ENCODE measurements at regions not wholly inside any gene's neighbourhood (a gene's known extent, or its start where the extent isn't known, plus 50 kb on each side); places are given as distances from the start of the nearest gene placed in this dataset.
"Not testable (repeated sequence)": the region's sequence is repeated elsewhere in the genome, so short reads cannot be mapped to it uniquely, and the experiment has no call there.

DNA sequence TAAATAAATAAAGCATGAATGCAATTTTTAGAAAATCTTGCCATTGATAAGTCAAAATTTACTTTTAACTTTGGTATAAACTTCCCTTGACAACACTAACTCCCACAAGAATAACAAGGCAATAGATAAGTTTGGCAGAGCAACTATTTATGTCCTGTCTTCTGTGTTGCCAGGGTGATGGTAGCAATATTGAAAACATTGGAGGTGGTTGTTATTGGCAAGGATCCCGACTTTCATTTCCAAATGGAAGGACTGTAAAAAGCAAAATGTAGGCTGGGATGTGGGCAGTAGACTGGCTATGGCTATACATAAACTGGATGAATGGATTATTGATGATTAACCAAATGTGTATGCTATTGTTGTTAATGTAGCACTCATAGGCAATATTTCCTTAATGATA, 134.9 kb upstream of the CACNA2D1 start:
- Histone ChIP-seq H3K9me3 (ENCODE audit: low read length) (no peaks in the 10 kb centered on the region), H3K4me1 (ENCODE audit: insufficient read depth, low read length) (no peaks in the 10 kb centered on the region), H3K4me3 (ENCODE audit: low read length) (no peak overlapping the region), H3K27me3 (ENCODE audit: insufficient read depth, low read length) (no peaks in the 10 kb centered on the region), H3K36me3 (ENCODE audit: insufficient read depth, low read length) (no peaks in the 10 kb centered on the region), H2AFZ (ENCODE audit: low read depth, low read length) (no peak overlapping the region)

- Histone ChIP-seq H3K4me3 (ENCODE audit: low read length) (no peak overlapping the region), H3K27me3 (ENCODE audit: insufficient read depth, low read length) (no peaks in the 10 kb centered on the region), H3K4me1 (ENCODE audit: insufficient read depth, low read length) (no peaks in the 10 kb centered on the region), H2AFZ (ENCODE audit: low read depth, low read length) (peak overlapping the region; percentile 50), H3K36me3 (ENCODE audit: insufficient read depth, low read length) (no peaks in the 10 kb centered on the region), H3K9me3 (ENCODE audit: low read length) (no peaks in the 10 kb centered on the region)
These were observed 128.8 kb upstream of the CACNA2D1 start for GRCh38 chr7:82572195-82572880.

DNA sequence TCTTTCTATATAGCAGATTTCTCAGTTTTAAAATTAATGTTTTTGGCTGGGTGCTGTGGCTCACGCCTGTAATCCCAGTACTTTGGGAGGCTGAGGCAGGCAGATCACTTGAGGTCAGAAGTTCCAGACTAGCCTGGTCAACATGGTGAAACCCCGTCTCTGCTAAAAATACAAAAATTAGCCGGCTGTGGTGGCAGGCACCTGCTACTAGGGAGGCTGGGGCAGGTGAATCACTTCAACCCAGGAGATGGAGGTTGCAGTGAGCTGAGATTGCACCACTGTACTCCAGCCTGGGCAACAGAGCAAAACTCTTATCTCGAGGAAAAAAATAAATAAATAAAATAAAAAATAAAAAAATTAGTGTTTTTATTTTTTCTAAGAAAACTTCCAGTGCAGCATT, 127.5 kb upstream of the CACNA2D1 start:
- not testable (repeated sequence) for H3K4me1 ChIP-seq (ENCODE audit: insufficient read depth, low read length); H2AFZ ChIP-seq (ENCODE audit: low read depth, low read length); H3K9me3 ChIP-seq (ENCODE audit: low read length); H3K27me3 ChIP-seq (ENCODE audit: insufficient read depth, low read length); H3K36me3 ChIP-seq (ENCODE audit: insufficient read depth, low read length); H3K4me3 ChIP-seq (ENCODE audit: low read length)

DNA sequence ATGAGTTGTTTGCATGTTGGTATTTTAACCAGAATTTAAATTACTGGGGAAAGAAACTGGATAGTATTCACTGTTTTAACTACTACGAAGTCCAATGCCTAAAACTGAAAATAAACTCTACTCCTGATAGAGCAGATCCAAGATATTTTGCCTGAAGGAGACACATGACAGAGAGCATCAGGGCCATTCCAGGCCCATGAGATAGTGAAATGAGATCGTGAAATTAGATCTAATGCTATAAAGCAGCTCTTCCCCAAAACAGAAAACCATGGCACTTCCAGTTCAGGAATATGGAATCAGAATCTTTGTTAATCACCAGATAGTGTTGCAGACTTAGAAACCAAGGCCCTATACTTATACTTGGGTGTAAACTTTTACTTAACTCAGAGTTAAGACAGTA, 124.3 kb upstream of the CACNA2D1 start:
- peaks cover 5% of the 10 kb centered on the region for H3K4me1 ChIP-seq (ENCODE audit: insufficient read depth, low read length)
- no peak overlapping the region for H2AFZ ChIP-seq (ENCODE audit: low read depth, low read length)
- H3K27me3 ChIP-seq (ENCODE audit: insufficient read depth, low read length): no peaks in the 10 kb centered on the region

DNA sequence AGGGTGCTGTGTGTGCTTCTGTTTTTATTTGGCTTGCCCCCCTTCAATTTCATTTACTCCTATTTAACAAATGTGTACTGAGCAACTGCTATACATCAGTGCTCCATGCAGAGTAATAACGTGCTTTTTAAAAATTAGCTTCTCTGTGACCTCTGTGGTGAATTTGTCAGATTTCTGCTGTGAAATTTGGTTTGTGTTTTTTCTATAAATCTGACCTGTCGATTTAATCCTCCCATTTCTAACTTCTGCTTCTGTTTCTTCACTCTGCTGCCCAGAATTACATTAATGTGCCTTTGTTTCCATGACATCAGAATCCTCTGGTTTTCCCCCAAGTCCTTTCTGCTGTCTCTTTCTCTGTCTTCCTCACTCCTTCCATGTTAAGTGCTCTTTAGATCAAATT, 123.8 kb upstream of the CACNA2D1 start:
- peaks cover 5% of the 10 kb centered on the region for H3K4me1 ChIP-seq (ENCODE audit: insufficient read depth, low read length)
- H2AFZ ChIP-seq (ENCODE audit: low read depth, low read length): no peak overlapping the region
- H3K36me3 ChIP-seq (ENCODE audit: insufficient read depth, low read length): no peaks in the 10 kb centered on the region
- no peak overlapping the region for H3K4me3 ChIP-seq (ENCODE audit: low read length)
- H3K27me3 ChIP-seq (ENCODE audit: insufficient read depth, low read length): no peaks in the 10 kb centered on the region
- H3K9me3 ChIP-seq (ENCODE audit: low read length): no peaks in the 10 kb centered on the region

More for the DNA sequence above, 124.3 kb upstream of the CACNA2D1 start:
- H3K4me3 ChIP-seq (ENCODE audit: low read length): no peak overlapping the region
- no peaks in the 10 kb centered on the region for H3K9me3 ChIP-seq (ENCODE audit: low read length)
- no peaks in the 10 kb centered on the region for H3K36me3 ChIP-seq (ENCODE audit: insufficient read depth, low read length)

- Histone ChIP-seq H3K4me3 (ENCODE audit: low read length) (no peak overlapping the region), H3K36me3 (ENCODE audit: insufficient read depth, low read length) (no peaks in the 10 kb centered on the region), H3K4me1 (ENCODE audit: insufficient read depth, low read length) (peaks cover 5% of the 10 kb centered on the region), H2AFZ (ENCODE audit: low read depth, low read length) (no peak overlapping the region), H3K9me3 (ENCODE audit: low read length) (no peaks in the 10 kb centered on the region), H3K27me3 (ENCODE audit: insufficient read depth, low read length) (no peaks in the 10 kb centered on the region)
These were observed 123.2 kb upstream of the CACNA2D1 start for GRCh38 chr7:82566752-82567151.

GRCh38 chr7:82562716-82563404, 119.3 kb upstream of the CACNA2D1 start:
- no peaks in the 10 kb centered on the region for H3K9me3 ChIP-seq (ENCODE audit: low read length)
- H3K36me3 ChIP-seq (ENCODE audit: insufficient read depth, low read length): no peaks in the 10 kb centered on the region
- peaks cover 13% of the 10 kb centered on the region for H3K4me1 ChIP-seq (ENCODE audit: insufficient read depth, low read length)
- no peak overlapping the region for H2AFZ ChIP-seq (ENCODE audit: low read depth, low read length)
- H3K4me3 ChIP-seq (ENCODE audit: low read length): no peak overlapping the region
- no peaks in the 10 kb centered on the region for H3K27me3 ChIP-seq (ENCODE audit: insufficient read depth, low read length)

DNA sequence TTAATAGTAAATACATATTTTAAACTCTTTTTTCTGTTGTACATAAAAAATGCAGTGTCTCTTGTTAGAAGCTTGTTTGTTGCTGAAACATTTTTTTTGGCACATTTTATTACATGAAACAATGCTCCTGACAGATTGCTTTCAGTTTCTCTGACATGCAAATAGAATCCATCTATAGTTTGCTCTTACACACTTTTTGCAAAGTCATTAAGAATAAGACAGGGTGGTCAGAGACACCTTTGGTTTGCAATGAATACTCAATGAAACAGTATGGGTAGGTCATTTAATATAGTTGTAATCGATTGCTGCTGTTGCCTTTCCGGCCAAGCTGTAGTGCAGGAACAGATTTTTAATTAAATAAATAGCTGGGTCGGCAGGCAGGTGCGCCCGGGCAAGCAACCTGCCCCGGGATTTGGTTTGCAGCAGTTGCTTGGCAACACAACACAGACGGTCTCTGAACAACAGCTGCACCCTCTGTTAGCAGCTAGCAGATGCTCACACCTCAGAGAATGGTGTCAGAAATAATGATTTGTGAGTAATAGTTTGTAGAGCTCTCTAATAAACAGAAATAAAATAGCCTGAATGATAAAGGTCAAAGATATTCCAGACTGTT, 115.7 kb upstream of the CACNA2D1 start:
- Histone ChIP-seq H2AFZ (ENCODE audit: low read depth, low read length) (no peak overlapping the region), H3K9me3 (ENCODE audit: low read length) (no peaks in the 10 kb centered on the region), H3K4me1 (ENCODE audit: insufficient read depth, low read length) (peaks cover 13% of the 10 kb centered on the region), H3K36me3 (ENCODE audit: insufficient read depth, low read length) (no peaks in the 10 kb centered on the region), H3K27me3 (ENCODE audit: insufficient read depth, low read length) (no peaks in the 10 kb centered on the region), H3K4me3 (ENCODE audit: low read length) (no peak overlapping the region)

- H2AFZ ChIP-seq (ENCODE audit: low read depth, low read length): no peak overlapping the region
- H3K4me3 ChIP-seq (ENCODE audit: low read length): no peak overlapping the region
- no peaks in the 10 kb centered on the region for H3K27me3 ChIP-seq (ENCODE audit: insufficient read depth, low read length)
- H3K36me3 ChIP-seq (ENCODE audit: insufficient read depth, low read length): no peaks in the 10 kb centered on the region
- no peaks in the 10 kb centered on the region for H3K4me1 ChIP-seq (ENCODE audit: insufficient read depth, low read length)
- H3K9me3 ChIP-seq (ENCODE audit: low read length): no peaks in the 10 kb centered on the region
These were observed 106.2 kb upstream of the CACNA2D1 start for GRCh38 chr7:82549616-82550285.

DNA sequence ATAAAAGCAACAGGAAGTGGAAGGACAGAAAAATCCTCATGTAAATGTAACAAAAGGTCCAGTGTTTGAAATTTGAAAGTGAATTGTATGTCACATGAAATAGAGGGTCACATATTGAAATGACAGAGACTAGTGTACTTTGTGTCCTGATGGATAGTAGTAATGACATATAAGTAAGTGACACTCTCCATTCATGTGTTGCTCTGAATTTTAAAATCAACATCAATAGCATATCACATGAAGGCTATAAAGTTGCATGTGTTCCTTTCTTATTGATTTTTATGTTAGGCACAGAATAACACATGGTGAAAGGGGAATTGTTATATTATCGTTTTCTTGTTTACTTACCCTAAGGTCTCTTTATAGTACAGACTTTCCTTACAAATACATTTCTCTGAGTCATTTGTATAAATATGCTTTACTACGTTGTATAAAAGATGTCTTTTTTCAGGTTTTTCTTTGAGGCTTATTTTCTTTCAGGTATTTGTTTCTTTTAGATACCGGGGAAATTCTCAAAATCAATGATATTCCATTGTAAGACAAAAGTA, 104.6 kb upstream of the CACNA2D1 start:
- Histone ChIP-seq H3K4me3 (ENCODE audit: low read length) (no peak overlapping the region), H3K9me3 (ENCODE audit: low read length) (no peaks in the 10 kb centered on the region), H2AFZ (ENCODE audit: low read depth, low read length) (no peak overlapping the region), H3K27me3 (ENCODE audit: insufficient read depth, low read length) (no peaks in the 10 kb centered on the region), H3K36me3 (ENCODE audit: insufficient read depth, low read length) (no peaks in the 10 kb centered on the region), H3K4me1 (ENCODE audit: insufficient read depth, low read length) (no peaks in the 10 kb centered on the region)

GRCh38 chr7:82542665-82543064, 99.1 kb upstream of the CACNA2D1 start:
- Histone ChIP-seq H3K4me3 (ENCODE audit: low read length) (no peak overlapping the region), H3K36me3 (ENCODE audit: insufficient read depth, low read length) (no peaks in the 10 kb centered on the region), H2AFZ (ENCODE audit: low read depth, low read length) (no peak overlapping the region), H3K9me3 (ENCODE audit: low read length) (no peaks in the 10 kb centered on the region), H3K4me1 (ENCODE audit: insufficient read depth, low read length) (no peaks in the 10 kb centered on the region), H3K27me3 (ENCODE audit: insufficient read depth, low read length) (no peaks in the 10 kb centered on the region)

DNA sequence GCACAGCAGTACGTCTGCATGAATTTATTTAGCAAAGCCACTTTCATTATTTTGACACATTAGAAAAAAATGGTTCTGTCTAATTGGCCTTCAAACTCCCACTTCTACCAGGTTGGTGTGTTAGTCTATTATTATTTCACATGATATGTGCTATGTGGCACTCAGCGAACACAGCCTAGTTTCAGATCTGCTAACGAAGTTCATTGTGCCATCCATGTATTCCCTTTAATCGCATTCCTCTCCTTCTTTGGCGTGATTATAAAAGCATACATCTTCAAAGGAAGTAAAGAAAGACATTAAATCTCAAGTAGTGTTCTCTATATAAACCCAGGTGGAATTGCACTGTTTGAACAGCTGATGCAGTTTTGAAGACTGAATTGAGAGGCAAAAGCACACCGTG, 96.4 kb upstream of the CACNA2D1 start:
- H2AFZ ChIP-seq (ENCODE audit: low read depth, low read length): no peak overlapping the region
- H3K9me3 ChIP-seq (ENCODE audit: low read length): no peaks in the 10 kb centered on the region
- no peaks in the 10 kb centered on the region for H3K27me3 ChIP-seq (ENCODE audit: insufficient read depth, low read length)
- no peak overlapping the region for H3K4me3 ChIP-seq (ENCODE audit: low read length)
- H3K36me3 ChIP-seq (ENCODE audit: insufficient read depth, low read length): no peaks in the 10 kb centered on the region
- no peaks in the 10 kb centered on the region for H3K4me1 ChIP-seq (ENCODE audit: insufficient read depth, low read length)

DNA sequence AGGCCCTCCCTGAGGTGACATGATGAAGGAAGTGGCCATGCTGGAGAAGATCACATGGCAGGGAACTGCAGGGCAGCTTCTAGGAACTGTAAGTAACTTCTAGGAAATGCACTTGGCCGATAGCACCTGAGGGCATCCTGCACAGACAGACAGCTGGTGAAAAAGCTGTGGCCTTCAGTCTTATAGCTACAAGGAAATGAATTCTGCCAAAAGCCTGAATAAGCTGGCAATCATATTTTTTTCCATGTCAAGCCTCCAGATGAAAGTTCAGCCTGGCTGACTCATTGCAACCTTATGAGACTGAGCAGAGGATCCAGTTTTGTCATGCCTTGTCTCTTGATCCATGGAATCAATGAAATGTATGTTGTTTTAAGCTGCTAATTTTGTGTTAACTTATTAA, 91.1 kb upstream of the CACNA2D1 start:
- Histone ChIP-seq H3K4me1 (ENCODE audit: insufficient read depth, low read length) (no peaks in the 10 kb centered on the region), H2AFZ (ENCODE audit: low read depth, low read length) (no peak overlapping the region), H3K27me3 (ENCODE audit: insufficient read depth, low read length) (no peaks in the 10 kb centered on the region), H3K9me3 (ENCODE audit: low read length) (no peaks in the 10 kb centered on the region), H3K4me3 (ENCODE audit: low read length) (no peak overlapping the region), H3K36me3 (ENCODE audit: insufficient read depth, low read length) (no peaks in the 10 kb centered on the region)
